ENCODE measurements at regions not wholly inside any gene's neighbourhood (a gene's known extent, or its start where the extent isn't known, plus 50 kb on each side); places are given as distances from the start of the nearest gene placed in this dataset.

GRCh38 chr16:61371881-61372280 lies 664.4 kb downstream of the CDH8 start:
- no peaks in the 10 kb centered on the region for H3K9me2 ChIP-seq (replicated peaks; ENCODE audit: insufficient read depth, low read length)

GRCh38 chr16:61371388-61371787 lies 664.9 kb downstream of the CDH8 start:
- H4K20me1 ChIP-seq (ENCODE audit: low read depth, low read length): no peaks in the 10 kb centered on the region
- H3K9me2 ChIP-seq (replicated peaks; ENCODE audit: insufficient read depth, low read length): no peaks in the 10 kb centered on the region
- H3K4me2 ChIP-seq (ENCODE audit: low read depth, low read length, poor library complexity, severe bottlenecking): no peak overlapping the region
- H3F3A ChIP-seq (ENCODE audit: insufficient read depth): no peaks in the 10 kb centered on the region
- H3K9ac ChIP-seq (ENCODE audit: low read length): no peak overlapping the region
- H3K9me3 ChIP-seq (ENCODE audit: insufficient read depth, low read length): no peaks in the 10 kb centered on the region
- H3K27me3 ChIP-seq (ENCODE audit: low read length): no peaks in the 10 kb centered on the region
- no peak overlapping the region for H2AFZ ChIP-seq (ENCODE audit: low read depth, low read length, severe bottlenecking)
- no peak overlapping the region for H3K27ac ChIP-seq (ENCODE audit: low read depth, low read length)
- no peaks in the 10 kb centered on the region for H3K36me3 ChIP-seq (ENCODE audit: low read length)
- H3K79me2 ChIP-seq (ENCODE audit: insufficient read depth, low read length): no peaks in the 10 kb centered on the region
- TF ChIP-seq CTCF (IDR thresholded peaks at IDR 0.05; ENCODE audit: insufficient read depth, low read length, poor library complexity, severe bottlenecking) (no peak), EZH2phosphoT487 (conservative IDR thresholded peaks at IDR 0.05; ENCODE audit: low read length) (no peak)
- no peak overlapping the region for H3K4me3 ChIP-seq (ENCODE audit: insufficient read depth, low read length, poor library complexity, severe bottlenecking)

More at GRCh38 chr16:61371881-61372280, 664.4 kb downstream of the CDH8 start:
- Histone ChIP-seq H2AFZ (ENCODE audit: low read depth, low read length, severe bottlenecking) (no peak overlapping the region), H3K9me3 (ENCODE audit: insufficient read depth, low read length) (no peaks in the 10 kb centered on the region), H3K9ac (ENCODE audit: low read length) (no peak overlapping the region), H4K20me1 (ENCODE audit: low read depth, low read length) (no peaks in the 10 kb centered on the region), H3K4me2 (ENCODE audit: low read depth, low read length, poor library complexity, severe bottlenecking) (no peak overlapping the region), H3K27ac (ENCODE audit: low read depth, low read length) (no peak overlapping the region), H3F3A (ENCODE audit: insufficient read depth) (no peaks in the 10 kb centered on the region), H3K79me2 (ENCODE audit: insufficient read depth, low read length) (no peaks in the 10 kb centered on the region), H3K4me3 (ENCODE audit: insufficient read depth, low read length, poor library complexity, severe bottlenecking) (no peak overlapping the region), H3K27me3 (ENCODE audit: low read length) (no peaks in the 10 kb centered on the region), H3K36me3 (ENCODE audit: low read length) (no peaks in the 10 kb centered on the region)
- no peak for TF ChIP-seq CTCF (IDR thresholded peaks at IDR 0.05; ENCODE audit: insufficient read depth, low read length, poor library complexity, severe bottlenecking)

GRCh38 chr16:61370564-61370963 lies 665.7 kb downstream of the CDH8 start:
- H3K4me3 ChIP-seq (ENCODE audit: insufficient read depth, low read length, poor library complexity, severe bottlenecking): no peak overlapping the region
- H2AFZ ChIP-seq (ENCODE audit: low read depth, low read length, severe bottlenecking): no peak overlapping the region
- no peaks in the 10 kb centered on the region for H3K9me2 ChIP-seq (replicated peaks; ENCODE audit: insufficient read depth, low read length)
- H3K36me3 ChIP-seq (ENCODE audit: low read length): no peaks in the 10 kb centered on the region
- H3K9me3 ChIP-seq (ENCODE audit: insufficient read depth, low read length): no peaks in the 10 kb centered on the region
- TF ChIP-seq CTCF (IDR thresholded peaks at IDR 0.05; ENCODE audit: insufficient read depth, low read length, poor library complexity, severe bottlenecking) (no peak), EZH2phosphoT487 (conservative IDR thresholded peaks at IDR 0.05; ENCODE audit: low read length) (no peak)
- H3K27me3 ChIP-seq (ENCODE audit: low read length): no peaks in the 10 kb centered on the region
- H3K27ac ChIP-seq (ENCODE audit: low read depth, low read length): no peak overlapping the region
- no peaks in the 10 kb centered on the region for H4K20me1 ChIP-seq (ENCODE audit: low read depth, low read length)
- H3K4me2 ChIP-seq (ENCODE audit: low read depth, low read length, poor library complexity, severe bottlenecking): no peak overlapping the region
- no peaks in the 10 kb centered on the region for H3K79me2 ChIP-seq (ENCODE audit: insufficient read depth, low read length)
- no peak overlapping the region for H3K9ac ChIP-seq (ENCODE audit: low read length)
- no peaks in the 10 kb centered on the region for H3F3A ChIP-seq (ENCODE audit: insufficient read depth)

- H3K9me2 ChIP-seq (replicated peaks; ENCODE audit: insufficient read depth, low read length): no peaks in the 10 kb centered on the region
- no peaks in the 10 kb centered on the region for H3F3A ChIP-seq (ENCODE audit: insufficient read depth)
- no peaks in the 10 kb centered on the region for H3K9me3 ChIP-seq (ENCODE audit: insufficient read depth, low read length)
- H3K36me3 ChIP-seq (ENCODE audit: low read length): no peaks in the 10 kb centered on the region
- H2AFZ ChIP-seq (ENCODE audit: low read depth, low read length, severe bottlenecking): no peak overlapping the region
- no peaks in the 10 kb centered on the region for H4K20me1 ChIP-seq (ENCODE audit: low read depth, low read length)
- no peak overlapping the region for H3K4me2 ChIP-seq (ENCODE audit: low read depth, low read length, poor library complexity, severe bottlenecking)
- no peak for TF ChIP-seq EZH2phosphoT487 (conservative IDR thresholded peaks at IDR 0.05; ENCODE audit: low read length)
- no peak for TF ChIP-seq CTCF (IDR thresholded peaks at IDR 0.05; ENCODE audit: insufficient read depth, low read length, poor library complexity, severe bottlenecking)
- no peak overlapping the region for H3K4me3 ChIP-seq (ENCODE audit: insufficient read depth, low read length, poor library complexity, severe bottlenecking)
- no peak overlapping the region for H3K27ac ChIP-seq (ENCODE audit: low read depth, low read length)
- no peaks in the 10 kb centered on the region for H3K79me2 ChIP-seq (ENCODE audit: insufficient read depth, low read length)
- H3K27me3 ChIP-seq (ENCODE audit: low read length): no peaks in the 10 kb centered on the region
- H3K9ac ChIP-seq (ENCODE audit: low read length): no peak overlapping the region
Measured at GRCh38 chr16:61366006-61366405, 670.2 kb downstream of the CDH8 start.

Measured in SU-DHL-6 (cell line).